HepG2 (cell line): ENCODE measurements at regions not wholly inside any gene's neighbourhood (a gene's known extent, or its start where the extent isn't known, plus 50 kb on each side); places are given as distances from the start of the nearest gene placed in this dataset.
A peak's percentile ranks its signal among the peaks of the same experiment; 100 is the strongest.

Source experiments
- ATF2 ChIP-seq: sonication (generic); formaldehyde crosslinking; IDR thresholded peaks from 2 replicates; pipeline ENCODE4 v1.4.0; 2020; ENCODE audit warnings: missing genetic modification reagents
- FOXA3 ChIP-seq: IDR thresholded peaks from 2 replicates; pipeline ENCODE4 v1.6.1; 2016; ENCODE audit warnings: missing genetic modification reagents, missing compliant biosample characterization
- FOXM1 ChIP-seq: sonication (generic); formaldehyde crosslinking; IDR thresholded peaks from 2 replicates; pipeline ENCODE4 v1.5.0; 2020; ENCODE audit warnings: missing genetic modification reagents
- HHEX ChIP-seq: IDR thresholded peaks from 2 replicates; pipeline ENCODE4 v1.6.1; 2016; ENCODE audit warnings: control low read depth
- KDM6A ChIP-seq: IDR thresholded peaks from 2 replicates; pipeline ENCODE4 v1.6.1; 2016; ENCODE audit warnings: low read depth
- MED1 ChIP-seq: sonication (generic); formaldehyde crosslinking; IDR thresholded peaks from 2 replicates; pipeline ENCODE4 v1.4.0; 2020; ENCODE audit warnings: missing genetic modification reagents
- PATZ1 ChIP-seq: sonication (generic); formaldehyde crosslinking; IDR thresholded peaks from 2 replicates; pipeline ENCODE4 v1.4.0; 2020; ENCODE audit warnings: missing genetic modification reagents
- RXRB ChIP-seq: IDR thresholded peaks from 2 replicates; pipeline ENCODE4 v1.6.1; 2016; ENCODE audit warnings: borderline replicate concordance, missing genetic modification reagents, missing compliant biosample characterization
- SALL1 ChIP-seq: sonication (generic); formaldehyde crosslinking; IDR thresholded peaks from 2 replicates; pipeline ENCODE4 v1.8.0; 2022; ENCODE audit warnings: mild to moderate bottlenecking, missing genetic modification reagents
- STAG1 ChIP-seq: sonication (generic); formaldehyde crosslinking; IDR thresholded peaks from 2 replicates; pipeline ENCODE4 v1.4.0; 2020; ENCODE audit warnings: missing genetic modification reagents
- THAP11 ChIP-seq: IDR thresholded peaks from 2 replicates; pipeline ENCODE4 v1.6.1; 2016; ENCODE audit warnings: missing biosample characterization, missing genetic modification reagents
- ZBTB10 ChIP-seq: sonication (generic); formaldehyde crosslinking; IDR thresholded peaks from 2 replicates; pipeline ENCODE4 v1.4.0; 2020; ENCODE audit warnings: missing genetic modification reagents, borderline replicate concordance
- TF ChIP-seq, protein P1 (sequence below): sonication (generic); formaldehyde crosslinking; conservative IDR thresholded peaks from 2 replicates; pipeline ENCODE4 v1.4.0; 2020; ENCODE audit warnings: mild to moderate bottlenecking, missing genetic modification reagents, moderate library complexity

- TF ChIP-seq MED1 (CRISPR knock-in tag) (peak; percentile 64), FOXA3 (CRISPR knock-in tag) (peak; percentile 52), SALL1 (CRISPR knock-in tag) (peak; percentile 68; the same call in 1 of the 2 replicates), KDM6A (CRISPR knock-in tag) (peak; percentile 65), HHEX (CRISPR knock-in tag) (peak; percentile 28; the same call in 1 of the 2 replicates), ZBTB10 (0 out of 2 replicates have a peak, but pooled peaks have one; percentile 31), FOXM1 (CRISPR knock-in tag) (no peak), RXRB (CRISPR knock-in tag) (peak; percentile 91), THAP11 (0 out of 2 replicates have a peak, but pooled peaks have one; percentile 19), STAG1 (CRISPR knock-in tag) (no peak), ATF2 (CRISPR knock-in tag) (0 out of 2 replicates have a peak, but pooled peaks have one; percentile 13), PATZ1 (CRISPR knock-in tag) (peak; percentile 27; the same call in 1 of the 2 replicates)
- TF ChIP-seq, protein P1, sequence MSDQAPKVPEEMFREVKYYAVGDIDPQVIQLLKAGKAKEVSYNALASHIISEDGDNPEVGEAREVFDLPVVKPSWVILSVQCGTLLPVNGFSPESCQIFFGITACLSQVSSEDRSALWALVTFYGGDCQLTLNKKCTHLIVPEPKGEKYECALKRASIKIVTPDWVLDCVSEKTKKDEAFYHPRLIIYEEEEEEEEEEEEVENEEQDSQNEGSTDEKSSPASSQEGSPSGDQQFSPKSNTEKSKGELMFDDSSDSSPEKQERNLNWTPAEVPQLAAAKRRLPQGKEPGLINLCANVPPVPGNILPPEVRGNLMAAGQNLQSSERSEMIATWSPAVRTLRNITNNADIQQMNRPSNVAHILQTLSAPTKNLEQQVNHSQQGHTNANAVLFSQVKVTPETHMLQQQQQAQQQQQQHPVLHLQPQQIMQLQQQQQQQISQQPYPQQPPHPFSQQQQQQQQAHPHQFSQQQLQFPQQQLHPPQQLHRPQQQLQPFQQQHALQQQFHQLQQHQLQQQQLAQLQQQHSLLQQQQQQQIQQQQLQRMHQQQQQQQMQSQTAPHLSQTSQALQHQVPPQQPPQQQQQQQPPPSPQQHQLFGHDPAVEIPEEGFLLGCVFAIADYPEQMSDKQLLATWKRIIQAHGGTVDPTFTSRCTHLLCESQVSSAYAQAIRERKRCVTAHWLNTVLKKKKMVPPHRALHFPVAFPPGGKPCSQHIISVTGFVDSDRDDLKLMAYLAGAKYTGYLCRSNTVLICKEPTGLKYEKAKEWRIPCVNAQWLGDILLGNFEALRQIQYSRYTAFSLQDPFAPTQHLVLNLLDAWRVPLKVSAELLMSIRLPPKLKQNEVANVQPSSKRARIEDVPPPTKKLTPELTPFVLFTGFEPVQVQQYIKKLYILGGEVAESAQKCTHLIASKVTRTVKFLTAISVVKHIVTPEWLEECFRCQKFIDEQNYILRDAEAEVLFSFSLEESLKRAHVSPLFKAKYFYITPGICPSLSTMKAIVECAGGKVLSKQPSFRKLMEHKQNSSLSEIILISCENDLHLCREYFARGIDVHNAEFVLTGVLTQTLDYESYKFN = peak; percentile 76
These were observed 220.6 kb downstream of the ZIC4 start (continued) for GRCh38 chr3:147185781-147186180.
